ENCODE measurements at regions not wholly inside any gene's neighbourhood (a gene's known extent, or its start where the extent isn't known, plus 50 kb on each side); places are given as distances from the start of the nearest gene placed in this dataset.
"Not testable (repeated sequence)": the region's sequence is repeated elsewhere in the genome, so short reads cannot be mapped to it uniquely, and the experiment has no call there.

GRCh38 chr7:88590963-88591362 is 168.5 kb upstream of the ZNF804B start:
- TF ChIP-seq CTCF (IDR thresholded peaks at IDR 0.05; ENCODE audit: extremely low read depth, missing control alignments), result no peak
- no peak for DNase-seq (ENCODE audit: low spot score)

- TF ChIP-seq CTCF (IDR thresholded peaks at IDR 0.05; ENCODE audit: extremely low read depth, missing control alignments), result no peak
- DNase-seq (ENCODE audit: low spot score), result no peak
These were observed 169.6 kb upstream of the ZNF804B start for GRCh38 chr7:88589927-88590326.

- no peak for DNase-seq (ENCODE audit: low spot score)
- TF ChIP-seq CTCF (IDR thresholded peaks at IDR 0.05; ENCODE audit: extremely low read depth, missing control alignments), result no peak
These were observed 172.6 kb upstream of the ZNF804B start for GRCh38 chr7:88586890-88587289.

- TF ChIP-seq CTCF (IDR thresholded peaks at IDR 0.05; ENCODE audit: extremely low read depth, missing control alignments), result no peak
- DNase-seq (ENCODE audit: low spot score), result no peak
These were observed 173.3 kb upstream of the ZNF804B start for GRCh38 chr7:88586219-88586618.

- TF ChIP-seq CTCF (IDR thresholded peaks at IDR 0.05; ENCODE audit: extremely low read depth, missing control alignments), result no peak
- DNase-seq (ENCODE audit: low spot score), result no peak
These were observed 182.8 kb upstream of the ZNF804B start for GRCh38 chr7:88576720-88577119.

- DNase-seq (ENCODE audit: low spot score), result no peak
- TF ChIP-seq CTCF (IDR thresholded peaks at IDR 0.05; ENCODE audit: extremely low read depth, missing control alignments), result no peak
These were observed 193.3 kb upstream of the ZNF804B start for GRCh38 chr7:88566162-88566729.

- no peak for DNase-seq (ENCODE audit: low spot score)
- no peak for TF ChIP-seq CTCF (IDR thresholded peaks at IDR 0.05; ENCODE audit: extremely low read depth, missing control alignments)
These were observed 194.1 kb upstream of the ZNF804B start for GRCh38 chr7:88565401-88565800.

GRCh38 chr7:88556441-88556840 is 203.1 kb upstream of the ZNF804B start:
- DNase-seq (ENCODE audit: low spot score), result not testable (repeated sequence)

- not testable (repeated sequence) for DNase-seq (ENCODE audit: low spot score)
These were observed 204.7 kb upstream of the ZNF804B start for GRCh38 chr7:88554847-88555246.
